ENCODE measurements at regions not wholly inside any gene's neighbourhood (a gene's known extent, or its start where the extent isn't known, plus 50 kb on each side); places are given as distances from the start of the nearest gene placed in this dataset.

DNA sequence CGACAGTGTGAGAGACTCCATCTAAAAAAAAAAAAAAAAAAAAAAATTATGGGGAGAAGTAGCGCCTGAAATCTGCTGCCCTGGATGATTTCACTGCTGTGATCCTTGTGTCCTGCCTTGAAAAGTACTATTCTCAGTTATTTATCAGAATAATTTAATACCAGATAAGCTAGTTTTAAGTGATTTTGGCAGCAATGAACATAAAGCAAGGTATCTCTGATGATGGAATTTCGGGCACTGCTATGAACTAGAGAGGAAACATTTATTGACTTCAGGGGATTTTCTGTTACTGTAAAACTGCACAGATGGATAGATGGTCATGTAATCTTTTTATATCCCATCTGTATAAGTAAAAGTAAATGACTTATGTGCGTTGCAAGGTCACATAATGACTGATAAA lies 619.1 kb upstream of the ANKRD30A start:
- ATAC-seq, result no peak
- H3K4me1 ChIP-seq, result no peaks in the 10 kb centered on the region
- H3K27me3 ChIP-seq, result no peaks in the 10 kb centered on the region
- H3K27ac ChIP-seq, result no peak overlapping the region
- H3K4me3 ChIP-seq, result no peak overlapping the region
- TF ChIP-seq, protein P1, sequence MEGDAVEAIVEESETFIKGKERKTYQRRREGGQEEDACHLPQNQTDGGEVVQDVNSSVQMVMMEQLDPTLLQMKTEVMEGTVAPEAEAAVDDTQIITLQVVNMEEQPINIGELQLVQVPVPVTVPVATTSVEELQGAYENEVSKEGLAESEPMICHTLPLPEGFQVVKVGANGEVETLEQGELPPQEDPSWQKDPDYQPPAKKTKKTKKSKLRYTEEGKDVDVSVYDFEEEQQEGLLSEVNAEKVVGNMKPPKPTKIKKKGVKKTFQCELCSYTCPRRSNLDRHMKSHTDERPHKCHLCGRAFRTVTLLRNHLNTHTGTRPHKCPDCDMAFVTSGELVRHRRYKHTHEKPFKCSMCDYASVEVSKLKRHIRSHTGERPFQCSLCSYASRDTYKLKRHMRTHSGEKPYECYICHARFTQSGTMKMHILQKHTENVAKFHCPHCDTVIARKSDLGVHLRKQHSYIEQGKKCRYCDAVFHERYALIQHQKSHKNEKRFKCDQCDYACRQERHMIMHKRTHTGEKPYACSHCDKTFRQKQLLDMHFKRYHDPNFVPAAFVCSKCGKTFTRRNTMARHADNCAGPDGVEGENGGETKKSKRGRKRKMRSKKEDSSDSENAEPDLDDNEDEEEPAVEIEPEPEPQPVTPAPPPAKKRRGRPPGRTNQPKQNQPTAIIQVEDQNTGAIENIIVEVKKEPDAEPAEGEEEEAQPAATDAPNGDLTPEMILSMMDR (IDR thresholded peaks at IDR 0.05), result no peak
- no peak for TF ChIP-seq POLR2A (IDR thresholded peaks at IDR 0.05)
- H3K36me3 ChIP-seq (replicated peaks in 1 of 2; ENCODE audit: insufficient read depth in 1 of 2, low read depth in 2 of 2), result no peaks in the 10 kb centered on the region
- DNase-seq, result no peak
- intact Hi-C loops (cut with DNase I), result no loop called here
- 27 to 40% methylated on average over 4 of the region's 4 CpGs for WGBS, 2 donors
- H3K9me3 ChIP-seq, result no peaks in the 10 kb centered on the region

DNA sequence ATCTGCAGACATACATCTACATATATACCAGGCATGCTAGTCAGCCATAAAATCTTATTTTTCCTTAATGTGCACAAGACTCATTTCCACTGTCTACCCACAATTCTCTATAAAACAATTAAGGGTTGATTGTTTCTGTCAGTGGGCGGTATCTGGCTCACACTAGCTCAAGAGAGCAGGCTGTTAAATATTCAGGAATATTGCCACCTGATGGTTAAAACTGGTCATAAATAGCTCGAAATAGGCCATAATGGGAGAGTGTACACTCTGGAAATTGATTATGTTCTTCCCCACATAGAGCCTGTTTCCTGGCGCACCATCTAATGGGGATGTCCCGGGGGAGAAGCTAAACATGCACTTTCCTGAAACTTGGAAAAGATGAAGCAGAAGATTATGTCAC lies 620.6 kb upstream of the ANKRD30A start:
- no peak for ATAC-seq
- H3K4me1 ChIP-seq, result no peaks in the 10 kb centered on the region
- WGBS, 2 donors, result 54 to 55% methylated on average over 4 of the region's 4 CpGs
- no peak overlapping the region for H3K4me3 ChIP-seq
- H3K27ac ChIP-seq, result no peak overlapping the region
- H3K9me3 ChIP-seq, result no peaks in the 10 kb centered on the region
- intact Hi-C loops (cut with DNase I), result no loop called here
- H3K36me3 ChIP-seq (replicated peaks in 1 of 2; ENCODE audit: insufficient read depth in 1 of 2, low read depth in 2 of 2), result no peaks in the 10 kb centered on the region
- no peak for DNase-seq
- TF ChIP-seq POLR2A (IDR thresholded peaks at IDR 0.05), result no peak
- TF ChIP-seq, protein P1 (IDR thresholded peaks at IDR 0.05), result peak in 2 of 7 experiments; percentile 9 to 14
- H3K27me3 ChIP-seq, result no peaks in the 10 kb centered on the region

DNA sequence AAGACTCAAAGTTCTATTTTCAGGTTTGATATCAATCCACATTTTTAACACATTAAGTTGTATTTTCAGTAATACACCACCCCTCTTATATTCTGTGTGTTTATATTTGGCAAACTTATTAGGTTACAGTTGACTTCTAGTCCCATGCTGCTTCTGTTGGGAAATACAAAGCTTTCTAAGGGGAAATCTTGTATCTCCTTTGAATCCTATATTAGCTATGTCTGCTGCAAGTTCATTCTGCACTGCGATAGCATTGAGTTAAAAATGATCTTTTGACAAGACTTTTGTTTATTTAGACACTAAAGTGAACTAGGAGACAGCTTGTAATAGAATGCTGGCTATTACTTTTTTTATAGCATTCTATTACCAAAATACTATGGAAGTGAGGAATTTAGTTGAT lies 625.1 kb upstream of the ANKRD30A start:
- WGBS, 2 donors, result 62 to 65% methylated on average over 1 of the region's 1 CpG
- no peaks in the 10 kb centered on the region for H3K36me3 ChIP-seq (replicated peaks in 1 of 2; ENCODE audit: insufficient read depth in 1 of 2, low read depth in 2 of 2)
- H3K27me3 ChIP-seq, result no peaks in the 10 kb centered on the region
- no peaks in the 10 kb centered on the region for H3K9me3 ChIP-seq
- no peak for TF ChIP-seq POLR2A (IDR thresholded peaks at IDR 0.05)
- TF ChIP-seq, protein P1 (IDR thresholded peaks at IDR 0.05), result no peak
- intact Hi-C loops (cut with DNase I), result no loop called here
- no peak overlapping the region for H3K4me3 ChIP-seq
- H3K27ac ChIP-seq, result no peak overlapping the region
- ATAC-seq, result no peak
- DNase-seq, result no peak
- no peaks in the 10 kb centered on the region for H3K4me1 ChIP-seq

DNA sequence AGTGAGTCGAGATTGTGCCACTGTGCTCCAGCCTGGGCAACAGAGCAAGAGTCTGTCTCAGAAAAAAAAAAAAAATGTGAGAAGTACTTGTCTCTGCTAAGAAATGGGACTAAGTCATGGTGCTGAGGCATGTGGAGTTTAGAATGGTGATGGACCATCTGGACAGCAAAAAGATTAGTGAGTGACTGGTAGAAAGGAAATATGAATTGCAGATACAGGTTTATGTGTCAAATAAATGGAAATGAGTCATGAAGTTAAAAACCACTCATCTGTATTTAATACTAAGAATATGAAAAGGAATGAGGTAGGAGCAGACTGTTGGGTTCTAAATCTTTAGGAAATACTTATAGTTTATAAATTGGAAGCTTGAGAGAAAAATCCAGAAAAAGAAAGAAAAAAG lies 625.7 kb upstream of the ANKRD30A start:
- no peaks in the 10 kb centered on the region for H3K9me3 ChIP-seq
- DNase-seq (no peak), ATAC-seq (no peak)
- WGBS, 2 donors, result 60 to 67% methylated on average over 1 of the region's 1 CpG
- no peaks in the 10 kb centered on the region for H3K27me3 ChIP-seq
- intact Hi-C loops (cut with DNase I), result no loop called here
- no peaks in the 10 kb centered on the region for H3K4me1 ChIP-seq
- no peak for TF ChIP-seq POLR2A (IDR thresholded peaks at IDR 0.05)
- TF ChIP-seq, protein P1 (IDR thresholded peaks at IDR 0.05), result no peak
- no peak overlapping the region for H3K4me3 ChIP-seq
- no peaks in the 10 kb centered on the region for H3K36me3 ChIP-seq (replicated peaks in 1 of 2; ENCODE audit: insufficient read depth in 1 of 2, low read depth in 2 of 2)
- no peak overlapping the region for H3K27ac ChIP-seq

DNA sequence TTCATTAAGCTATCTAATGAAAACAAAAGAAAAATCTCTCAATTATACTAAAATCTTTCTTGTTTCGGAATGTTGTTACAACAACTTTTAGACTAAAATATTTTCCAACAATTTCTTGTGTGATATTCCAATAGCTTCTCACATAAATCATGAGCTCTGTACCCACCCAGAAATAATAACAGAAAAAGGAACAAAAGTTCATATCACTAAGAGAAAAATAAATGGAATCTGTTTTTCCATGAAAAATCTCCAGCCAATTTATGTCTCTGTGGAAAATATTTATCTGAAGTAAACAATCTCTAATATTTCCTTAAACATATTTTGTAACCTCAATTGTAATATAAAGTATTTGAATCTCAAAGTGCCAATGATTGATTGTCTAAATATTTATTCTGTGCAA lies 628.6 kb upstream of the ANKRD30A start:
- H3K4me1 ChIP-seq, result no peaks in the 10 kb centered on the region
- H3K27ac ChIP-seq, result no peak overlapping the region
- 71 to 83% methylated on average over 1 of the region's 1 CpG for WGBS, 2 donors
- DNase-seq (no peak), ATAC-seq (no peak)
- intact Hi-C loops (cut with DNase I), result no loop called here
- H3K9me3 ChIP-seq, result no peaks in the 10 kb centered on the region
- H3K4me3 ChIP-seq, result no peak overlapping the region
- TF ChIP-seq, protein P1 (IDR thresholded peaks at IDR 0.05), result no peak
- TF ChIP-seq POLR2A (IDR thresholded peaks at IDR 0.05), result no peak
- H3K27me3 ChIP-seq, result no peaks in the 10 kb centered on the region
- no peaks in the 10 kb centered on the region for H3K36me3 ChIP-seq (replicated peaks in 1 of 2; ENCODE audit: insufficient read depth in 1 of 2, low read depth in 2 of 2)
